ENCODE measurements at regions not wholly inside any gene's neighbourhood (a gene's known extent, or its start where the extent isn't known, plus 50 kb on each side); places are given as distances from the start of the nearest gene placed in this dataset.

- Histone ChIP-seq H3K9me3 (no peaks in the 10 kb centered on the region), H3K4me3 (no peak overlapping the region), H3K36me3 (no peaks in the 10 kb centered on the region), H3K27me3 (no peaks in the 10 kb centered on the region), H3K4me1 (no peaks in the 10 kb centered on the region), H3K27ac (no peak overlapping the region)
- 63 to 76% methylated on average over 1 of the region's 1 CpG for WGBS, 2 donors
- intact Hi-C loops (cut with DNase I) = no loop called here
- no peak for TF ChIP-seq CTCF (IDR thresholded peaks at IDR 0.05)
- DNase-seq (no peak), ATAC-seq (no peak)
Observed at GRCh38 chr13:87942205-87942604, 271.0 kb downstream of the SLITRK5 start.

- Histone ChIP-seq H3K36me3 (no peaks in the 10 kb centered on the region), H3K27me3 (no peaks in the 10 kb centered on the region), H3K9me3 (no peaks in the 10 kb centered on the region), H3K4me1 (no peaks in the 10 kb centered on the region), H3K4me3 (no peak overlapping the region), H3K27ac (no peak overlapping the region)
- intact Hi-C loops (cut with DNase I) = no loop called here
- 93 to 99% methylated on average over 1 of the region's 1 CpG for WGBS, 2 donors
- ATAC-seq (no peak), DNase-seq (no peak)
- TF ChIP-seq CTCF (IDR thresholded peaks at IDR 0.05) = no peak
Observed at GRCh38 chr13:87944038-87944437, 272.9 kb downstream of the SLITRK5 start.

- H3K27ac ChIP-seq = no peak overlapping the region
- H3K4me3 ChIP-seq = no peak overlapping the region
- no peaks in the 10 kb centered on the region for H3K4me1 ChIP-seq
- ATAC-seq (no peak), DNase-seq (no peak)
- WGBS, 2 donors = 66 to 69% methylated on average over 2 of the region's 2 CpGs
- intact Hi-C loops (cut with DNase I) = no loop called here
- no peaks in the 10 kb centered on the region for H3K9me3 ChIP-seq
- no peaks in the 10 kb centered on the region for H3K27me3 ChIP-seq
- no peak for TF ChIP-seq CTCF (IDR thresholded peaks at IDR 0.05)
- no peaks in the 10 kb centered on the region for H3K36me3 ChIP-seq
Observed at GRCh38 chr13:87952377-87952776, 281.2 kb downstream of the SLITRK5 start.

GRCh38 chr13:87953381-87953780 lies 282.2 kb downstream of the SLITRK5 start:
- Histone ChIP-seq H3K27me3 (no peaks in the 10 kb centered on the region), H3K4me3 (no peak overlapping the region), H3K36me3 (no peaks in the 10 kb centered on the region), H3K27ac (no peak overlapping the region), H3K4me1 (no peaks in the 10 kb centered on the region), H3K9me3 (no peaks in the 10 kb centered on the region)
- TF ChIP-seq CTCF (IDR thresholded peaks at IDR 0.05) = no peak
- DNase-seq (no peak), ATAC-seq (no peak)
- WGBS, 2 donors = 77 to 84% methylated on average over 3 of the region's 3 CpGs
- intact Hi-C loops (cut with DNase I) = no loop called here

GRCh38 chr13:87954091-87954490 lies 282.9 kb downstream of the SLITRK5 start:
- no peaks in the 10 kb centered on the region for H3K27me3 ChIP-seq
- H3K36me3 ChIP-seq = no peaks in the 10 kb centered on the region
- no peaks in the 10 kb centered on the region for H3K4me1 ChIP-seq
- no peak overlapping the region for H3K4me3 ChIP-seq
- intact Hi-C loops (cut with DNase I) = no loop called here
- no peak for ATAC-seq
- no peak for DNase-seq
- H3K9me3 ChIP-seq = no peaks in the 10 kb centered on the region
- no peak for TF ChIP-seq CTCF (IDR thresholded peaks at IDR 0.05)
- WGBS, 2 donors = 50 to 64% methylated on average over 3 of the region's 3 CpGs
- no peak overlapping the region for H3K27ac ChIP-seq

Measured in heart right ventricle (tissue), 16 donors.